Lower lobe of right lung (tissue), 2 donors: ENCODE measurements at regions not wholly inside any gene's neighbourhood (a gene's known extent, or its start where the extent isn't known, plus 50 kb on each side); places are given as distances from the start of the nearest gene placed in this dataset.

ENCODE experiments used
- ATAC-seq, 2 donors: fragments of 200-7000 bp; cut with Tn5 transposase; one replicate each; pipeline ENCODE4 v1.9.1; 2020 to 2022; ENCODE audit warnings: mild to moderate bottlenecking in 2 of 2, moderate library complexity in 2 of 2
- DNase-seq: peaks from one replicate; pipeline ENCODE4 v3.0.0-alpha.2; 2020
- H3K27ac ChIP-seq: fragments of 200-600 bp; one replicate; pipeline ENCODE4 v1.8.0; 2022
- H3K27me3 ChIP-seq: fragments of 200-600 bp; one replicate; pipeline ENCODE4 v1.8.0; 2022; ENCODE audit warnings: low read depth
- H3K36me3 ChIP-seq: fragments of 200-600 bp; one replicate; pipeline ENCODE4 v1.8.0; 2022; ENCODE audit warnings: mild to moderate bottlenecking
- H3K4me1 ChIP-seq: fragments of 200-600 bp; one replicate; pipeline ENCODE4 v1.8.0; 2022
- H3K4me3 ChIP-seq: fragments of 200-600 bp; one replicate; pipeline ENCODE4 v1.8.0; 2022; ENCODE audit warnings: mild to moderate bottlenecking
- H3K9me3 ChIP-seq: fragments of 200-600 bp; one replicate; pipeline ENCODE4 v1.8.0; 2022
- intact Hi-C: fragments of 100-400 bp; cut with DNase I; formaldehyde crosslinking; loops from one replicate; pipeline ENCODE4 v1.11.0; 2022
- TF ChIP-seq, protein P1 (sequence below): fragments of 200-600 bp; IDR thresholded peaks from one replicate; pipeline ENCODE4 v1.8.0; 2022; ENCODE audit warnings: antibody characterized with exemption, mild to moderate bottlenecking
- donor health status: DM: no; HTN: yes; CAD: no; lungs with severe emphysema.

DNA sequence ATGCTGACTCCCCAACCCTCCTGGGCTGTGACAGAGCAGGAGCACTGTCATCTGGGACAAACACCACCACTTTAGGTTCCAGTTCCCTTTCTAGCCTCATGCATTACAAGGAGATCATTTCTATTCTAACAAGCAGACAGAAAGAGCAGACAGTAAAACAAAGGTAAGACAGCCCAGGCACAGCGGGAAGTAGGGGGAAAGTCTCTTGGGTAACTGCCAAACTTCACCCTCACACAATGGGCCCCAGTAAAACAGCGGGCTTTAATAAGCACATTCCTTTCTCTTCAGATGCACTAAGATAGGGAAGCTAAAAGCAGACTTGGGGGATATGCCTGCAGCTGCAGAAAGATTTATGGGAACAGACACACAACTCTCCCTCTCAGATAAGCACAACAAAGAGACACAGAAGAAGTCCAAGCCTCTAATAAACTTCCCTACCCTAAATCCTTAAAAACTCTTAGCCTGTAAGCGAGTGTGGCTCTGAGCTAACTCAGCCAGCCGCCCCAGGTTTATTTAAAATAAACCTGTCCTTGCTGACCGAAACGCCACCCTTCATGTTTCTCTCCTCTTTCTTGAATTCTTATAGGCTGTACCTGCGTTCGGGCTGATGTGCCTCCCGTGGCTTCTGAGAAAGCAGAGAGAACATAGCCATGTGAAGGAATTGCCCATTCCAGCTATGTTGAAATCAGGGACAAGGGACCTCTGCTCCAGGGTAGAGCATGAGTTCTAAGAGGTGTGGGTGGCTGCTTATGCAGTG, 726.8 kb upstream of the DDX18 start:
- no peaks in the 10 kb centered on the region for H3K9me3 ChIP-seq
- no peak for ATAC-seq
- H3K27ac ChIP-seq: no peak overlapping the region
- H3K4me1 ChIP-seq: no peaks in the 10 kb centered on the region
- H3K36me3 ChIP-seq: no peaks in the 10 kb centered on the region
- intact Hi-C loops: no loop called here
- DNase-seq: no peak
- H3K27me3 ChIP-seq: no peaks in the 10 kb centered on the region
- H3K4me3 ChIP-seq: no peak overlapping the region
- TF ChIP-seq, protein P1, sequence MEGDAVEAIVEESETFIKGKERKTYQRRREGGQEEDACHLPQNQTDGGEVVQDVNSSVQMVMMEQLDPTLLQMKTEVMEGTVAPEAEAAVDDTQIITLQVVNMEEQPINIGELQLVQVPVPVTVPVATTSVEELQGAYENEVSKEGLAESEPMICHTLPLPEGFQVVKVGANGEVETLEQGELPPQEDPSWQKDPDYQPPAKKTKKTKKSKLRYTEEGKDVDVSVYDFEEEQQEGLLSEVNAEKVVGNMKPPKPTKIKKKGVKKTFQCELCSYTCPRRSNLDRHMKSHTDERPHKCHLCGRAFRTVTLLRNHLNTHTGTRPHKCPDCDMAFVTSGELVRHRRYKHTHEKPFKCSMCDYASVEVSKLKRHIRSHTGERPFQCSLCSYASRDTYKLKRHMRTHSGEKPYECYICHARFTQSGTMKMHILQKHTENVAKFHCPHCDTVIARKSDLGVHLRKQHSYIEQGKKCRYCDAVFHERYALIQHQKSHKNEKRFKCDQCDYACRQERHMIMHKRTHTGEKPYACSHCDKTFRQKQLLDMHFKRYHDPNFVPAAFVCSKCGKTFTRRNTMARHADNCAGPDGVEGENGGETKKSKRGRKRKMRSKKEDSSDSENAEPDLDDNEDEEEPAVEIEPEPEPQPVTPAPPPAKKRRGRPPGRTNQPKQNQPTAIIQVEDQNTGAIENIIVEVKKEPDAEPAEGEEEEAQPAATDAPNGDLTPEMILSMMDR: no peak

DNA sequence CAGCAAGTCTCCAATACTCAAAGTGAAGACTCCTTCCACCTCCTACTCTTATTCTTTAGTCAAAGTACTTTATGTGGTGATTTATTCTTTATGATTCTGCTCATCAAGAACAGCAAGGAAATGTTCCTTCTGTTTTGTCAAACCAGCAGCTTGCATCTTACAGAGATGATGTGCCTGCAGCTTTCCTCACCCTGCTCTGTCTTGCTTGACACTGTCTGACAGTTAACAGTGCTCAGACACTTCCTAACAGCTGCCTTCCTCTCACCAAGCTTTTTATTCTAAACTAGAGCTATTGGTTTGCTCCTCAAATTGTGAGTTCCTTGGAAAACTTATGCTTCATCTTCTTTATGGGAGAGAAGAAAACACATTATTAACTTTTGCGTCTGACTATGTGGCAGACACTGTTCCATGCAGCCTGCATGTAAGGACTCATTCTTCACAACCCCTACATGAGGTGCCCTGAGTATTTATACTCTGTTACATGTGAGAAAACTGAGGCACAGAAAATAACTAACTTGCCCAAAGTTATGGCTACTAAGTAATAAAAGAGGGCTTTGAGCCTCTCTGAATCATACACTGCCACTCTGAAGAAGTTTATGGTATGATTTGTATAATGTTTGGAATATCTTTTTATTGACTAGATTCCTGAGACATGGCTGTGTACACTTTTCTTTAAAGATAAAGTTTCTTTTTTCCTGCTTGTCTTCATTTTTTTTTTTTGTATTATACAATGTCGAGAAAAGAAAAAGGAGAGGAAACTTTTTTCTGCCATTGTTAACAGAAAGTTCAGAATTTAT, 723.3 kb upstream of the DDX18 start:
- Histone ChIP-seq H3K36me3 (no peaks in the 10 kb centered on the region), H3K9me3 (no peaks in the 10 kb centered on the region), H3K4me3 (no peak overlapping the region), H3K27me3 (no peaks in the 10 kb centered on the region), H3K27ac (no peak overlapping the region), H3K4me1 (no peaks in the 10 kb centered on the region)
- intact Hi-C loops: no loop called here
- ATAC-seq (no peak), DNase-seq (no peak)
- TF ChIP-seq, protein P1: no peak

DNA sequence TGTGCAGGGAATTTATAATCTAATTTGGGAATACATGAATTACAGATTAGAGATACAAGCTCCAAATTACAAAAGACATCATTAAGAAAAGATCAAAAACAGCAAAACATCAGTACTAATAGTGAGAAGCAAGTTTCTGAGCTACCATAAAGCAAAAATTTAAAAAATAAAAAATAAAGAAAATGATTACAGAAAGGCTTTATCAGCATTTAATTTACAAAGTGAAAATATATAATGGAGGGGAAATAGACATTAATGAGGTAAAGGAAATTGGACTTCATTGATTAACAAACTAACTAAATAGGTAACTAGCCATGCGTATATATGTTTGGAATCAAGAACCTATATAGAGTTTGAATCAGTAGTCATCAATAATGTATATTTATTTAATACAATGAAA, 712.9 kb upstream of the DDX18 start:
- Histone ChIP-seq H3K9me3 (no peaks in the 10 kb centered on the region), H3K27me3 (no peaks in the 10 kb centered on the region), H3K4me3 (no peak overlapping the region), H3K27ac (no peak overlapping the region), H3K36me3 (no peaks in the 10 kb centered on the region), H3K4me1 (no peaks in the 10 kb centered on the region)
- DNase-seq (no peak), ATAC-seq (no peak)
- intact Hi-C loops: no loop called here
- TF ChIP-seq, protein P1: no peak

DNA sequence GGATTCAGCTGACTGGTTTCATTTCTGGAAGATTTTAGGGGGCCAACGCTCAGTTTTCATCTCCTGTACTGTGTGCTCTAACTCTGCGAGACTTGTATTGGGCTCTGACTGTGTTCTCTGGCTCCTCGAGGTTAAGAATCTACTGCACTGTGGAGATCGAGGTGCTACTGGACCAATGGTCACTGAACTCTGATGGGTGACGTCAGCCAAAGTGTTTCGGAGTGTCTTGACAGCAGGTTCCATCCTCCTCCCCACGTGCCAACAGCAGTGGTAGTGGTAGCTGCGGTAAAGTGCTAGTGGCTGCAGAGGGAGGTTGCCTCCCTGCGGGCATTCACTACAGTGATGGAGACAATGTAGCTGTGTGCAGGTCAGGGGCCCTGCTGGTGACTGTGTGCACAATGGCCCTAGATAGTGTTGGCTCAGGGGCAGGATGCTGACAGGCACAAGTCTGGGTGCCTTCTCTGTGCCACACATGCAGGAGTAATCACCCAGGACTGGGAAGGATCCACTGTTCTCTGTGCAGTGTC, 705.7 kb upstream of the DDX18 start:
- Histone ChIP-seq H3K4me1 (no peaks in the 10 kb centered on the region), H3K27me3 (no peaks in the 10 kb centered on the region), H3K9me3 (no peaks in the 10 kb centered on the region), H3K27ac (no peak overlapping the region), H3K36me3 (no peaks in the 10 kb centered on the region), H3K4me3 (no peak overlapping the region)
- intact Hi-C loops: no loop called here
- ATAC-seq (peak in 1 of 2 donors; percentile 29), DNase-seq (no peak)
- TF ChIP-seq, protein P1: no peak

DNA sequence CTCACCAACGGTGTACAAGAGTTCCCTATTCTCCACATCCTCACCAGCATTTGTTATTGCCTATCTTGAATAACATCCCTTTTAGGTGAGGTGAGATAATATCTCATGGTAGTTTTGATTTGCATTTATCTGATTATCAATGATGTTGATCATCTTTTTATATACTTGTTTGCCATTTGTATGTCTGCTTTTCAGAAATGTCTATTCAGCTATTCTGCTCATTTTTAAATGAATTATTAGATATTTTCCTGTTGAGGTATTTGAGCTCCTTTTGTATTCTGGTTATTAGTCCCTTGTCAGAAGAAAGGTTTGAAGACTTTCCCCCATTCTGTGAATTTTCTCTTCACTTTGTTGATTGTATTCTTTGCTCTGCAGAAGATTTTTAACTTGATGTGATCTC, 695.5 kb upstream of the DDX18 start:
- TF ChIP-seq, protein P1: no peak
- no peaks in the 10 kb centered on the region for H3K4me1 ChIP-seq
- H3K27ac ChIP-seq: no peak overlapping the region
- H3K4me3 ChIP-seq: no peak overlapping the region
- H3K27me3 ChIP-seq: no peaks in the 10 kb centered on the region
- ATAC-seq (no peak), DNase-seq (no peak)
- H3K36me3 ChIP-seq: no peaks in the 10 kb centered on the region
- intact Hi-C loops: no loop called here
- no peaks in the 10 kb centered on the region for H3K9me3 ChIP-seq
